CD4-positive, CD25-positive, alpha-beta regulatory T cell (primary cell): ENCODE measurements at regions not wholly inside any gene's neighbourhood (a gene's known extent, or its start where the extent isn't known, plus 50 kb on each side); places are given as distances from the start of the nearest gene placed in this dataset.

Experiments used
- ATAC-seq, 2 donors: fragments of 150-1000 bp; cut with Tn5 transposase; one replicate each; pipeline ENCODE4 v1.10.0; 2021; ENCODE audit warnings: low read depth in 2 of 2, moderate number of reproducible peaks in 2 of 2, moderate library complexity in 1 of 2
- DNase-seq, 3 donors: peaks; one replicate each; pipeline versions ENCODE4 v3.0.0 to v3.0.0-alpha.2; 2012 to 2022; ENCODE audit warnings: mixed read lengths in 1 of 3
- H3K27ac ChIP-seq: one replicate; pipeline ENCODE4 v1.7.0; 2013; ENCODE audit warnings: mild to moderate bottlenecking, low read length; ENCODE audit not compliant: insufficient read depth, poor library complexity, severe bottlenecking
- H3K27me3 ChIP-seq: one replicate; pipeline ENCODE4 v1.7.0; 2013; ENCODE audit warnings: low read length; ENCODE audit not compliant: control insufficient read depth, insufficient read depth
- H3K36me3 ChIP-seq: one replicate; pipeline ENCODE4 v1.7.0; 2013; ENCODE audit warnings: mild to moderate bottlenecking, low read length, moderate library complexity; ENCODE audit not compliant: control insufficient read depth, insufficient read depth
- H3K4me1 ChIP-seq: 2 replicates; pipeline ENCODE4 v1.7.0; 2013; ENCODE audit warnings: mild to moderate bottlenecking, low read length; ENCODE audit not compliant: insufficient read depth, control insufficient read depth, poor library complexity, severe bottlenecking
- H3K4me3 ChIP-seq: one replicate; pipeline ENCODE4 v1.7.0; 2013; ENCODE audit warnings: low read depth, mild to moderate bottlenecking, low read length, moderate library complexity
- H3K9me3 ChIP-seq, 2 experiments: 1 replicate in 1 of 2; 2 replicates in 1 of 2; pipeline ENCODE4 v1.7.0; 2013; ENCODE audit warnings: low read length in 2 of 2, mild to moderate bottlenecking in 1 of 2, moderate library complexity in 1 of 2; ENCODE audit not compliant: control insufficient read depth in 2 of 2
- H3K27ac Mint-ChIP-seq, 3 donors: one replicate each; pipeline ENCODE4 v1.8.0; 2020 to 2022; ENCODE audit warnings: mild to moderate bottlenecking in 3 of 3, mixed read lengths in 3 of 3, moderate library complexity in 2 of 3
- H3K27me3 Mint-ChIP-seq: one replicate; pipeline ENCODE4 v1.8.0; 2022; ENCODE audit warnings: mild to moderate bottlenecking, mixed read lengths
- H3K36me3 Mint-ChIP-seq: one replicate; pipeline ENCODE4 v1.8.0; 2020; ENCODE audit warnings: mixed read lengths
- H3K4me1 Mint-ChIP-seq, 4 donors: one replicate each; pipeline ENCODE4 v1.8.0; 2020 to 2022; ENCODE audit warnings: mixed read lengths in 4 of 4, mild to moderate bottlenecking in 1 of 4
- H3K4me3 Mint-ChIP-seq, 4 donors: one replicate each; pipeline ENCODE4 v1.8.0; 2020 to 2022; ENCODE audit warnings: mild to moderate bottlenecking in 4 of 4, mixed read lengths in 4 of 4, moderate library complexity in 3 of 4
- H3K9me3 Mint-ChIP-seq, 7 donors: one replicate each; pipeline ENCODE4 v1.8.0; 2020 to 2022; ENCODE audit warnings: mixed read lengths in 7 of 7, mild to moderate bottlenecking in 3 of 7, moderate library complexity in 2 of 7

DNA sequence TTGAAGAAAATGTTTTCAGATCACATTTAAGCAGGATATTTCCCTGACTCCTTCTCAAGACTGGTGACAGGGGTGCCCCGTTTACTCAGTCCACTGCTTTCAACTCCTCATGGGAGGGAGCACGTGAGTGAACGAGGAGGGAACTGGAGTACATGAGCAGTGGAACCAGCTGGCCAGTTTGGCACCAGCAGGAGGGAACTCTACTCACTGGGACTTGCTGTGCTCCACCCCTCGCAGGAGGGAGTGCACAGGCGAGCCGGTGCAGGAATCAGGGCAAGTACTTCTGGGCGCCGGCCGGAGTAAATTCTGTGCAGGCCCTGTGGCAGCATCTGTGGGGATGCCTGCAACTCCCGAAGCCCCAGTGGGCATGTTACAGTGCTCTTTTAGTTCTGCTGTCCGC is 1941.1 kb upstream of the C9orf72 start:
- no peaks in the 10 kb centered on the region for H3K36me3 ChIP-seq
- no peak overlapping the region for H3K27ac ChIP-seq
- H3K4me3 ChIP-seq: no peak overlapping the region
- H3K9me3 ChIP-seq: peaks cover 0 to 4% of the 10 kb centered on the region in 2 experiments
- Mint-ChIP-seq H3K4me1 (no peaks in the 10 kb centered on the region), H3K9me3 (peaks cover 0 to 16% (median 3%) of the 10 kb centered on the region in 7 donors), H3K27me3 (no peaks in the 10 kb centered on the region), H3K36me3 (no peaks in the 10 kb centered on the region), H3K27ac (no peak overlapping the region), H3K4me3 (no peak overlapping the region)
- no peaks in the 10 kb centered on the region for H3K27me3 ChIP-seq
- DNase-seq (no peak), ATAC-seq (no peak)
- no peaks in the 10 kb centered on the region for H3K4me1 ChIP-seq

DNA sequence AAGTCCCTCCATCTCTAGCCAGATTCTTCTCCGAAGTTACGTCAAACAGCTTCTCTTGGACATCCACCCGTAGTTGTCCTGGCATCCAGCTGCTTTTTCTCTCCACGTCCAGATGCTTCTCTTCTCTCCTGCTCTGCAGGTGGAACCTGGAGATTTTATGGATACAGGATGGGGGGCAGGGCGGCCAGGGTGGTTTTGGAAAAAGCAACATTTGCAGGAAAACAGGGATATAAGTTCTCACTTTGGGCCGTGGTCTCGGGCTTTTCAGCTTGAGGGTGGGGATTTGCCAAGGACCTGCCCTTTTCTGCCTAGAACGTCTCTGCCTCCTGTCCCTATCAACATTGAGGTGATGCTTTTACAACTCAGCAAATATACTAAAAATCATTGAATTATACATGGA is 1941.6 kb upstream of the C9orf72 start:
- no peak overlapping the region for H3K4me3 Mint-ChIP-seq
- Histone ChIP-seq H3K9me3 (peaks cover 0 to 4% of the 10 kb centered on the region in 2 experiments), H3K36me3 (no peaks in the 10 kb centered on the region), H3K27me3 (no peaks in the 10 kb centered on the region), H3K27ac (no peak overlapping the region), H3K4me3 (no peak overlapping the region), H3K4me1 (no peaks in the 10 kb centered on the region)
- H3K4me1 Mint-ChIP-seq: no peaks in the 10 kb centered on the region
- peaks cover 0 to 16% (median 3%) of the 10 kb centered on the region in 7 donors for H3K9me3 Mint-ChIP-seq
- no peaks in the 10 kb centered on the region for H3K27me3 Mint-ChIP-seq
- no peak overlapping the region for H3K27ac Mint-ChIP-seq
- no peak for ATAC-seq
- no peak for DNase-seq
- no peaks in the 10 kb centered on the region for H3K36me3 Mint-ChIP-seq

- H3K27ac Mint-ChIP-seq: no peak overlapping the region
- H3K36me3 ChIP-seq: no peaks in the 10 kb centered on the region
- H3K9me3 ChIP-seq: no peaks in the 10 kb centered on the region
- ATAC-seq (no peak), DNase-seq (no peak)
- H3K4me1 ChIP-seq: no peaks in the 10 kb centered on the region
- H3K27me3 Mint-ChIP-seq: no peaks in the 10 kb centered on the region
- no peak overlapping the region for H3K27ac ChIP-seq
- no peak overlapping the region for H3K4me3 Mint-ChIP-seq
- H3K4me3 ChIP-seq: no peak overlapping the region
- H3K9me3 Mint-ChIP-seq: peaks cover 0 to 9% (median 0%) of the 10 kb centered on the region in 7 donors
- no peaks in the 10 kb centered on the region for H3K27me3 ChIP-seq
- H3K36me3 Mint-ChIP-seq: no peaks in the 10 kb centered on the region
- H3K4me1 Mint-ChIP-seq: no peaks in the 10 kb centered on the region
Measured at GRCh38 chr9:29548436-29548835, 1975.2 kb upstream of the C9orf72 start.

- Mint-ChIP-seq H3K9me3 (peaks cover 0 to 7% (median under 1%) of the 10 kb centered on the region in 7 donors), H3K27ac (no peak overlapping the region), H3K4me1 (no peaks in the 10 kb centered on the region), H3K27me3 (no peaks in the 10 kb centered on the region), H3K4me3 (no peak overlapping the region), H3K36me3 (no peaks in the 10 kb centered on the region)
- Histone ChIP-seq H3K4me3 (no peak overlapping the region), H3K27ac (no peak overlapping the region), H3K36me3 (no peaks in the 10 kb centered on the region), H3K27me3 (no peaks in the 10 kb centered on the region), H3K9me3 (no peaks in the 10 kb centered on the region), H3K4me1 (no peaks in the 10 kb centered on the region)
- ATAC-seq (no peak), DNase-seq (no peak)
Measured at GRCh38 chr9:29555502-29555901, 1982.2 kb upstream of the C9orf72 start.

GRCh38 chr9:29556317-29556716 is 1983.0 kb upstream of the C9orf72 start:
- peaks cover 0 to 6% (median 4%) of the 10 kb centered on the region in 7 donors for H3K9me3 Mint-ChIP-seq
- no peaks in the 10 kb centered on the region for H3K27me3 ChIP-seq

GRCh38 chr9:29556746-29557145 is 1983.5 kb upstream of the C9orf72 start:
- Mint-ChIP-seq H3K27me3 (no peaks in the 10 kb centered on the region), H3K9me3 (peaks cover 0 to 6% (median 4%) of the 10 kb centered on the region in 7 donors), H3K4me1 (no peaks in the 10 kb centered on the region), H3K27ac (no peak overlapping the region), H3K36me3 (no peaks in the 10 kb centered on the region), H3K4me3 (no peak overlapping the region)
- Histone ChIP-seq H3K27me3 (no peaks in the 10 kb centered on the region), H3K4me3 (no peak overlapping the region), H3K27ac (no peak overlapping the region), H3K4me1 (no peaks in the 10 kb centered on the region), H3K9me3 (peaks cover 0 to 2% of the 10 kb centered on the region in 2 experiments), H3K36me3 (no peaks in the 10 kb centered on the region)
- DNase-seq (no peak), ATAC-seq (no peak)

More at GRCh38 chr9:29556317-29556716, 1983.0 kb upstream of the C9orf72 start:
- Mint-ChIP-seq H3K4me3 (no peak overlapping the region), H3K4me1 (no peaks in the 10 kb centered on the region), H3K27ac (no peak overlapping the region), H3K27me3 (no peaks in the 10 kb centered on the region), H3K36me3 (no peaks in the 10 kb centered on the region)
- Histone ChIP-seq H3K36me3 (no peaks in the 10 kb centered on the region), H3K27ac (no peak overlapping the region), H3K4me1 (no peaks in the 10 kb centered on the region), H3K9me3 (no peaks in the 10 kb centered on the region), H3K4me3 (no peak overlapping the region)
- ATAC-seq: no peak
- no peak for DNase-seq

DNA sequence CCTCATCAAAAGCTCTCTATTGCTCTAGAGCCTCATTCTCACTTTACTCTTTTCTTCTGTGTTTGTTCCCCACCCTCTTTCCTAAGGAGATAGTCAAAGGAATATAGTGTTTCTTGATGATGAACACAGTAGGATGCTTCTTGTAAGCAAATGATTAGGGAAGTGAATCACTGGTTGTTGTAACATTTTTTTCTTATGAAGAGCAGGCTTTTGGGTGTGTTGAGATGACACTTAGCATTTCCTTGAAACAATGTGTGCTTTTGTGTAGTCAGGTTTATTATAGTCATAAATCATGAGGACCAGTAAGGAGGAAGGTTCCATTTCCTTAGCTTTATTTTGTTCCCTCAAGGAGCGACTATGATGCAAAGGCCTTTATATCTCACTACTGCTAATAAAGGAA is 1991.3 kb upstream of the C9orf72 start:
- Histone ChIP-seq H3K27ac (no peak overlapping the region), H3K4me3 (no peak overlapping the region), H3K27me3 (no peaks in the 10 kb centered on the region), H3K36me3 (no peaks in the 10 kb centered on the region), H3K9me3 (peaks cover 0 to 3% of the 10 kb centered on the region in 2 experiments), H3K4me1 (no peaks in the 10 kb centered on the region)
- Mint-ChIP-seq H3K4me3 (no peak overlapping the region), H3K27me3 (no peaks in the 10 kb centered on the region), H3K4me1 (no peaks in the 10 kb centered on the region), H3K9me3 (peaks cover 0 to 18% (median 4%) of the 10 kb centered on the region in 7 donors), H3K36me3 (no peaks in the 10 kb centered on the region), H3K27ac (no peak overlapping the region)
- DNase-seq: no peak
- ATAC-seq: no peak

DNA sequence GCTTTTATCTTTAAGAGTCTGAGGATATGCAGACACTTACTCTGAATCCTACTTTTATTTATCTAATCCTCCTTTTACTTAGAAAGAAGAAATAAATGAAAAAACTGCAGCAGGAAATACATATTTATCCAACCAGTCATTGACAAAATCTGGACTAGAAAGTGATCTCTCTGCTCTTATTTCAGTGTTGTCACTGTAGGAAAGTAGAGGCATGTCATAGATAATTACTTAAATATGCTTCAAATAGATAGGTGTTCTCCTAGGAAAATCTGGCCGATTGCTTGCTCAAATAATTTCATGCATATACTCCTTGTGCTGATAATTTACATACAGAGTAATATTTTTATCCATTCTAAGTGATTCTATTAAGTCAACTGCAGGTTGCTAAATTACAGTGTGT is 2001.9 kb upstream of the C9orf72 start:
- no peaks in the 10 kb centered on the region for H3K4me1 ChIP-seq
- H3K27ac ChIP-seq: no peak overlapping the region
- DNase-seq: no peak
- peaks cover 0 to 6% (median 2%) of the 10 kb centered on the region in 7 donors for H3K9me3 Mint-ChIP-seq
- no peaks in the 10 kb centered on the region for H3K9me3 ChIP-seq
- no peak overlapping the region for H3K27ac Mint-ChIP-seq
- H3K4me3 ChIP-seq: no peak overlapping the region
- ATAC-seq: no peak
- no peak overlapping the region for H3K4me3 Mint-ChIP-seq
- H3K4me1 Mint-ChIP-seq: no peaks in the 10 kb centered on the region
- no peaks in the 10 kb centered on the region for H3K27me3 ChIP-seq
- no peaks in the 10 kb centered on the region for H3K36me3 Mint-ChIP-seq
- H3K36me3 ChIP-seq: no peaks in the 10 kb centered on the region
- H3K27me3 Mint-ChIP-seq: no peaks in the 10 kb centered on the region
